HG03469 (cell line): ENCODE measurements at regions not wholly inside any gene's neighbourhood (a gene's known extent, or its start where the extent isn't known, plus 50 kb on each side); places are given as distances from the start of the nearest gene placed in this dataset.
"Not testable (repeated sequence)": the region's sequence is repeated elsewhere in the genome, so short reads cannot be mapped to it uniquely, and the experiment has no call there.

Experiments used
- ATAC-seq: cut with Tn5 transposase; IDR thresholded peaks from one replicate; pipeline ENCODE4 v1.9.1; 2021; ENCODE audit warnings: mild to moderate bottlenecking, moderate library complexity, moderate number of reproducible peaks; ENCODE audit not compliant: unreplicated experiment

- no peak for ATAC-seq
Observed at GRCh38 chr4:118410138-118410537, 57.3 kb upstream of the PRSS12 start.

GRCh38 chr4:118417325-118417724 is 64.5 kb upstream of the PRSS12 start:
- ATAC-seq: no peak

- ATAC-seq: not testable (repeated sequence)
Observed at GRCh38 chr4:118417800-118418199, 65.0 kb upstream of the PRSS12 start.

GRCh38 chr4:118418396-118418795 is 65.6 kb upstream of the PRSS12 start:
- ATAC-seq: not testable (repeated sequence)

GRCh38 chr4:118419626-118420025 is 66.8 kb upstream of the PRSS12 start:
- not testable (repeated sequence) for ATAC-seq

- ATAC-seq: not testable (repeated sequence)
Observed at GRCh38 chr4:118424062-118424461, 71.3 kb upstream of the PRSS12 start.

GRCh38 chr4:118428881-118429280 is 76.1 kb upstream of the PRSS12 start:
- ATAC-seq: not testable (repeated sequence)

- not testable (repeated sequence) for ATAC-seq
Observed at GRCh38 chr4:118432359-118432758, 79.6 kb upstream of the PRSS12 start.

GRCh38 chr4:118433612-118434375 is 81.0 kb upstream of the PRSS12 start:
- ATAC-seq: not testable (repeated sequence)

- ATAC-seq: not testable (repeated sequence)
Observed at GRCh38 chr4:118435415-118435814, 82.6 kb upstream of the PRSS12 start.

- ATAC-seq: not testable (repeated sequence)
Observed at GRCh38 chr4:118442115-118442837, 89.5 kb upstream of the PRSS12 start.

- ATAC-seq: not testable (repeated sequence)
Observed at GRCh38 chr4:118447397-118447796, 94.6 kb upstream of the PRSS12 start.

- ATAC-seq: not testable (repeated sequence)
Observed at GRCh38 chr4:118454857-118455256, 102.1 kb upstream of the PRSS12 start.

- ATAC-seq: not testable (repeated sequence)
Observed at GRCh38 chr4:118461435-118461834, 108.6 kb upstream of the PRSS12 start.

- ATAC-seq: not testable (repeated sequence)
Observed at GRCh38 chr4:118465831-118466230, 113.0 kb upstream of the PRSS12 start.

GRCh38 chr4:118474001-118474626 is 121.3 kb upstream of the PRSS12 start:
- not testable (repeated sequence) for ATAC-seq

GRCh38 chr4:118474771-118475170 is 122.0 kb upstream of the PRSS12 start:
- ATAC-seq: not testable (repeated sequence)

GRCh38 chr4:118475901-118476300 is 123.1 kb upstream of the PRSS12 start:
- not testable (repeated sequence) for ATAC-seq

- not testable (repeated sequence) for ATAC-seq
Observed at GRCh38 chr4:118477826-118478225, 125.0 kb upstream of the PRSS12 start.

GRCh38 chr4:118485801-118486314 is 133.1 kb upstream of the PRSS12 start:
- ATAC-seq: not testable (repeated sequence)

- ATAC-seq: not testable (repeated sequence)
Observed at GRCh38 chr4:118492963-118493362, 140.2 kb upstream of the PRSS12 start.
